Mesendoderm (in vitro differentiated cells): ENCODE measurements at regions not wholly inside any gene's neighbourhood (a gene's known extent, or its start where the extent isn't known, plus 50 kb on each side); places are given as distances from the start of the nearest gene placed in this dataset.

Experiments
- DNase-seq: peaks from one replicate; pipeline ENCODE4 v3.0.0; 2013
- H2AK5ac ChIP-seq: 2 replicates; pipeline ENCODE4 v1.6.1; 2013; ENCODE audit warnings: low read length, inconsistent platforms
- H2BK120ac ChIP-seq: 2 replicates; pipeline ENCODE4 v1.6.1; 2013; ENCODE audit warnings: low read depth, mild to moderate bottlenecking, low read length, moderate library complexity, mixed read lengths
- H2BK15ac ChIP-seq: replicated peaks from 2 replicates; pipeline ENCODE4 v1.6.1; 2013; ENCODE audit warnings: low read depth, mild to moderate bottlenecking, moderate library complexity
- H2BK5ac ChIP-seq: 2 replicates; pipeline ENCODE4 v1.6.1; 2013; ENCODE audit warnings: low read length, inconsistent platforms
- H3K18ac ChIP-seq: 2 replicates; pipeline ENCODE4 v1.6.1; 2013; ENCODE audit warnings: mild to moderate bottlenecking, low read length, mixed read lengths
- H3K23ac ChIP-seq: one replicate; pipeline ENCODE4 v1.6.1; 2013; ENCODE audit warnings: low read length
- H3K27ac ChIP-seq: 2 replicates; pipeline ENCODE4 v1.5.1; 2013; ENCODE audit warnings: low read depth, mild to moderate bottlenecking, inconsistent platforms, low read length, moderate library complexity
- H3K27me3 ChIP-seq: 2 replicates; pipeline ENCODE4 v1.6.1; 2013; ENCODE audit warnings: low read length, control low read depth, mild to moderate bottlenecking, inconsistent platforms; ENCODE audit not compliant: insufficient read depth, poor library complexity
- H3K36me3 ChIP-seq: 2 replicates; pipeline ENCODE4 v1.6.1; 2013; ENCODE audit warnings: low read length, inconsistent platforms; ENCODE audit not compliant: control insufficient read depth, insufficient read depth
- H3K4ac ChIP-seq: one replicate; pipeline ENCODE4 v1.6.1; 2013; ENCODE audit warnings: low read depth, mild to moderate bottlenecking, low read length, moderate library complexity
- H3K4me1 ChIP-seq: 2 replicates; pipeline ENCODE4 v1.6.1; 2013; ENCODE audit warnings: low read depth, low read length, inconsistent platforms; ENCODE audit not compliant: control insufficient read depth
- H3K4me2 ChIP-seq: 2 replicates; pipeline ENCODE4 v1.6.1; 2013; ENCODE audit warnings: low read length
- H3K4me3 ChIP-seq: 2 replicates; pipeline ENCODE4 v1.5.1; 2013; ENCODE audit warnings: mild to moderate bottlenecking, low read length
- H3K56ac ChIP-seq: one replicate; pipeline ENCODE4 v1.6.1; 2013; ENCODE audit warnings: low read length
- H3K79me1 ChIP-seq: 2 replicates; pipeline ENCODE4 v1.6.1; 2013; ENCODE audit warnings: low read length, inconsistent platforms
- H3K79me2 ChIP-seq: 2 replicates; pipeline ENCODE4 v1.6.1; 2013; ENCODE audit warnings: mild to moderate bottlenecking, low read length; ENCODE audit not compliant: control insufficient read depth, insufficient read depth
- H3K9ac ChIP-seq: 2 replicates; pipeline ENCODE4 v1.6.1; 2013; ENCODE audit warnings: low read length, inconsistent platforms
- H4K5ac ChIP-seq: one replicate; pipeline ENCODE4 v1.6.1; 2013; ENCODE audit warnings: low read length
- H4K8ac ChIP-seq: one replicate; pipeline ENCODE4 v1.6.1; 2013; ENCODE audit warnings: low read depth, mild to moderate bottlenecking, control low read depth, low read length, moderate library complexity
- WGBS: extraction: QIAGEN DNeasy Blood & Tissue Kit; methylation state at CpG from one replicate; pipeline ENCODE4 v1.1.7; 2013; ENCODE audit warnings: low lambda C conversion rate, missing lambda C conversion rate; ENCODE audit not compliant: insufficient coverage; ENCODE audit errors: extremely low coverage; 5-methylcytosine and 5-hydroxymethylcytosine counted together

- H3K36me3 ChIP-seq = no peaks in the 10 kb centered on the region
- H3K9ac ChIP-seq = no peak overlapping the region
- no peaks in the 10 kb centered on the region for H3K79me2 ChIP-seq
- H3K18ac ChIP-seq = no peak overlapping the region
- H2BK15ac ChIP-seq = no peak overlapping the region
- no peak overlapping the region for H4K5ac ChIP-seq
- H2BK120ac ChIP-seq = no peak overlapping the region
- H3K56ac ChIP-seq = no peak overlapping the region
- H3K79me1 ChIP-seq = no peaks in the 10 kb centered on the region
- no peak overlapping the region for H3K27ac ChIP-seq
- no peaks in the 10 kb centered on the region for H3K4me1 ChIP-seq
- no peak overlapping the region for H3K4ac ChIP-seq
- no peak overlapping the region for H2BK5ac ChIP-seq
- H3K4me2 ChIP-seq = no peak overlapping the region
- H2AK5ac ChIP-seq = no peak overlapping the region
- WGBS = no CpG with 5 or more reads among the region's 4 CpGs
- no peak overlapping the region for H4K8ac ChIP-seq
- no peaks in the 10 kb centered on the region for H3K27me3 ChIP-seq
- no peak for DNase-seq
- no peak overlapping the region for H3K23ac ChIP-seq
- no peak overlapping the region for H3K4me3 ChIP-seq
Measured at GRCh38 chr11:115766561-115766960, 262.3 kb upstream of the CADM1 start.

DNA sequence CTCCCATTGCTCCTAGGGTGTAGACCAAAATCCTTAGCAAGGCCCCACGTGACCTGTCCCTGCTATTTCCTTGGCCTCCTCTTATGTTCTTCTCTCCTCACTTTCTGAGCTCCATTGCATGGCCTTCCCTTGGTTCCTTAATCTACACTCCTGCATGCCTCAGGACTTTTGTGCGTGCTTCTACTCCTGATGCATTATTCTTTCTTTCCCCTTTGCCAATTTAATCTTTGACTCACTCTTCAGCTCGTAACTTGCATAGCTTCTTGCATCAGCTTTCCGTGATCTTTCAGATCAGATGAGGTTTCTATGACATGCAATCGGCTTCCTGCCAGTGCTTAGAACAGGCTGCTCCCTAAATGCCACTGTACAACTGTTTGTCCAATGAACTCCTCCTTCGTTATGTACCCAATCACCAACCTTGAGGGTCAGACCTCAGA is 261.6 kb upstream of the CADM1 start:
- Histone ChIP-seq H2BK15ac (no peak overlapping the region), H3K27ac (no peak overlapping the region), H3K56ac (no peak overlapping the region), H2BK120ac (no peak overlapping the region), H3K4me1 (no peaks in the 10 kb centered on the region), H3K79me1 (no peaks in the 10 kb centered on the region), H3K27me3 (no peaks in the 10 kb centered on the region), H2BK5ac (no peak overlapping the region), H4K5ac (no peak overlapping the region), H3K36me3 (no peaks in the 10 kb centered on the region), H3K4me2 (no peak overlapping the region), H3K18ac (no peak overlapping the region), H4K8ac (no peak overlapping the region), H3K9ac (no peak overlapping the region), H3K23ac (no peak overlapping the region), H3K79me2 (no peaks in the 10 kb centered on the region), H3K4ac (no peak overlapping the region), H3K4me3 (no peak overlapping the region), H2AK5ac (no peak overlapping the region)
- no CpG with 5 or more reads among the region's 6 CpGs for WGBS
- DNase-seq = no peak

DNA sequence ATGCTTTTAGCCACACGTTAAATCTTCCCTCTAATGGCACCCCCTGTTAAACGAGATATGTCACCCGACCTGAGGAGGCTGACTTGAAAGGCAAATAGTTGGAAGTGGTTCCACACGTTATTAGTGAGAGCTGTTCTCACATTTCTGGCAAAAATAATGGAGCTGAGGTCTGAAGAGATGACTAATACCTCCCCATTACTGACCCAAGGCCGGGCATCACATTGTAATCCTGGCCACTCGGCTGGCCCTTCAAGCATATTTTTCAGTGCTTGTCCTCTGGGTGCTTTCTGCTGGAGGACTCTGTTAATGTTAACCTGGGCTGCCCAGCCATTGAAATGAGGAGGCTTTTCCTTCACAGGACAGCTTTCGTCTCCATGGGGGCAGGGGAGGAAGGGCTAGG is 260.0 kb upstream of the CADM1 start:
- Histone ChIP-seq H3K79me1 (no peaks in the 10 kb centered on the region), H3K27ac (no peak overlapping the region), H3K27me3 (peaks cover 2% of the 10 kb centered on the region), H2BK15ac (no peak overlapping the region), H3K4me2 (no peak overlapping the region), H2AK5ac (no peak overlapping the region), H4K5ac (no peak overlapping the region), H2BK120ac (no peak overlapping the region), H4K8ac (no peak overlapping the region), H3K4me3 (no peak overlapping the region), H3K36me3 (no peaks in the 10 kb centered on the region), H3K23ac (no peak overlapping the region), H3K56ac (no peak overlapping the region), H3K4me1 (no peaks in the 10 kb centered on the region), H2BK5ac (no peak overlapping the region), H3K4ac (no peak overlapping the region), H3K79me2 (no peaks in the 10 kb centered on the region), H3K9ac (no peak overlapping the region), H3K18ac (no peak overlapping the region)
- no peak for DNase-seq
- WGBS = no CpG with 5 or more reads among the region's 7 CpGs

DNA sequence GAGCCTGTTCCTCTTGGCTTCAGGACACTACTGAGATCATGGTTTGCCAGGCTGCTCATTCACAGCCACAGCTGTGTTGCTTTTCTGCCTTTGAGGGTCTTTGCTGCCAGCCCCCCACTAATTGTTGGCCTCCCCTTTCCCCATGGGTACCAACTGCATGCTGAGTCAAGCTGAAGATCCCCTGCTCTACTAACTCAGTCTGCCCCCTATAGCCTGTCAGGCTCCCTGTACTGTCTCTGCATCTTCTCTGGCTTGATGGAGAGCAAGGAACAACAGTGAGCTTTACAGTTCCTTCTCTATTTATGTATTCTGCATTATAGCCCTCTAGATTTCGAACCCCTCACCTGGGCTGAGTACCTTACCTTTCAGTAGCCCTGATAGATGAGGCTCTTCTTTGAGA is 257.6 kb upstream of the CADM1 start:
- H3K79me2 ChIP-seq = no peaks in the 10 kb centered on the region
- no peak overlapping the region for H3K4ac ChIP-seq
- no peak overlapping the region for H3K23ac ChIP-seq
- no peak overlapping the region for H3K27ac ChIP-seq
- H4K8ac ChIP-seq = no peak overlapping the region
- no peak for DNase-seq
- H3K4me3 ChIP-seq = no peak overlapping the region
- H3K4me2 ChIP-seq = no peak overlapping the region
- no peak overlapping the region for H3K56ac ChIP-seq
- no peak overlapping the region for H3K9ac ChIP-seq
- H3K4me1 ChIP-seq = no peaks in the 10 kb centered on the region
- no peak overlapping the region for H2AK5ac ChIP-seq
- no peak overlapping the region for H2BK15ac ChIP-seq
- no CpG with 5 or more reads among the region's 1 CpG for WGBS
- H2BK120ac ChIP-seq = no peak overlapping the region
- H3K36me3 ChIP-seq = no peaks in the 10 kb centered on the region
- no peaks in the 10 kb centered on the region for H3K79me1 ChIP-seq
- H3K18ac ChIP-seq = no peak overlapping the region
- no peak overlapping the region for H2BK5ac ChIP-seq
- peaks cover 8% of the 10 kb centered on the region for H3K27me3 ChIP-seq
- no peak overlapping the region for H4K5ac ChIP-seq

DNA sequence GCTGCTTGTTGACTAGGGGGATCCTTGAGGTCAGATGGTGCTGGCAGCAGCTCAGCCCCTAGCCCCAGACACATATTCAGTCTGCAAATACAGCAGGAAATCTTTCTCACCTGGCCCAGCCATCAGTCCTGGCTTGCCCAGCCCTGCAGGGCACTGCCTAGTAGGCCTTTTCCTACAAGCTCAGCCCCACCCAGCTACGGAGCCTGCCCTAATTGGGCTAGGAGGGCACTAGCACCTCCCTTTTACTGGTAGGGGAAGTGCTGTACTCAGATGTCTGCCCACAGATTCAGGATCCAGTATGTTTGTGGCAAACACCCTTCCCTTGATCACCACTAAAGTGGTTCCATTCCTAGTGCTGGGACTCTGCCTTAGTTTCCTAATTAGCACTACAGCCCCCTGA is 257.1 kb upstream of the CADM1 start:
- Histone ChIP-seq H3K79me1 (no peaks in the 10 kb centered on the region), H3K79me2 (no peaks in the 10 kb centered on the region), H2BK5ac (no peak overlapping the region), H4K8ac (no peak overlapping the region), H3K4me2 (no peak overlapping the region), H2AK5ac (no peak overlapping the region), H3K23ac (no peak overlapping the region), H3K9ac (no peak overlapping the region), H3K56ac (no peak overlapping the region), H3K4ac (no peak overlapping the region), H2BK15ac (no peak overlapping the region), H3K18ac (no peak overlapping the region), H3K4me3 (no peak overlapping the region), H3K27ac (no peak overlapping the region), H4K5ac (no peak overlapping the region), H3K36me3 (no peaks in the 10 kb centered on the region), H2BK120ac (no peak overlapping the region), H3K4me1 (no peaks in the 10 kb centered on the region), H3K27me3 (peaks cover 8% of the 10 kb centered on the region)
- no CpG with 5 or more reads among the region's 1 CpG for whole genome bisulfite sequencing
- no peak for DNase-seq

- Histone ChIP-seq H2BK15ac (no peak overlapping the region), H2AK5ac (no peak overlapping the region), H3K79me1 (no peaks in the 10 kb centered on the region), H3K27ac (no peak overlapping the region), H3K4me2 (peak overlapping the region; percentile 70), H2BK120ac (no peak overlapping the region), H3K79me2 (no peaks in the 10 kb centered on the region), H3K18ac (no peak overlapping the region), H4K5ac (no peak overlapping the region), H3K4ac (no peak overlapping the region), H3K36me3 (no peaks in the 10 kb centered on the region), H3K9ac (peak overlapping the region; percentile 56), H3K56ac (peak overlapping the region; percentile 65), H3K4me1 (no peaks in the 10 kb centered on the region), H2BK5ac (no peak overlapping the region), H3K23ac (no peak overlapping the region), H3K27me3 (peaks cover 8% of the 10 kb centered on the region), H4K8ac (no peak overlapping the region), H3K4me3 (no peak overlapping the region)
- peak; percentile 20 for DNase-seq
- no CpG with 5 or more reads among the region's 19 CpGs for WGBS
Measured at GRCh38 chr11:115760461-115761320, 256.5 kb upstream of the CADM1 start.
